Esophagus squamous epithelium (tissue), 4 donors: ENCODE measurements at regions not wholly inside any gene's neighbourhood (a gene's known extent, or its start where the extent isn't known, plus 50 kb on each side); places are given as distances from the start of the nearest gene placed in this dataset.

Source experiments
- POLR2A ChIP-seq, 4 donors: fragments of 450-650 bp; IDR thresholded peaks; one replicate each; pipeline ENCODE4 v1.6.1; 2017; ENCODE audit warnings: antibody characterized with exemption in 4 of 4, mild to moderate bottlenecking in 4 of 4, moderate library complexity in 3 of 4
- TF ChIP-seq, protein P1 (sequence below), 6 experiments: fragments of 450-650 bp in 4 of 6; fragments of 200-600 bp in 2 of 6; sonication (generic) in 2 of 6; IDR thresholded peaks; one replicate each; pipeline ENCODE4 v1.5.1; 2016 to 2019; ENCODE audit warnings: antibody characterized with exemption in 6 of 6, mild to moderate bottlenecking in 4 of 6, moderate library complexity in 4 of 6

DNA sequence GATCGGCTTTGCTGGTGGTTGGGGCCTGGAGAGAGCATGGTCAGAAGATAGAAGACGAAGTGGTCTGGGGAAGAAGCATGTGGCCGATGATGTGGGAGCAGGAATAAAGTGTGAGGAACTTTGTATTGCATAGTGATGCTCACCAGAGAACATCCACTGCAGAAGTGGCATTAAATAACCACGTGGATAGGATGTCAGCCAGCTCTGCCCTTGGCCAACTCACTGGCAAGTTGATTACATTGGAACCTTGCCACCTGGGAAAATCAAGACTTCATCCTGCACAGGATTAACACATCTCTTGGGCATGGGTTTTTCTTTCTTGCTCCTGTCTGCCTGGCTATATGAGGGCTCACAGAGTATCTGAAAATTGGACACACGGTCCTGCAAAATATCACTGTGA lies 217.4 kb downstream of the DMRT2 start:
- TF ChIP-seq, protein P1, sequence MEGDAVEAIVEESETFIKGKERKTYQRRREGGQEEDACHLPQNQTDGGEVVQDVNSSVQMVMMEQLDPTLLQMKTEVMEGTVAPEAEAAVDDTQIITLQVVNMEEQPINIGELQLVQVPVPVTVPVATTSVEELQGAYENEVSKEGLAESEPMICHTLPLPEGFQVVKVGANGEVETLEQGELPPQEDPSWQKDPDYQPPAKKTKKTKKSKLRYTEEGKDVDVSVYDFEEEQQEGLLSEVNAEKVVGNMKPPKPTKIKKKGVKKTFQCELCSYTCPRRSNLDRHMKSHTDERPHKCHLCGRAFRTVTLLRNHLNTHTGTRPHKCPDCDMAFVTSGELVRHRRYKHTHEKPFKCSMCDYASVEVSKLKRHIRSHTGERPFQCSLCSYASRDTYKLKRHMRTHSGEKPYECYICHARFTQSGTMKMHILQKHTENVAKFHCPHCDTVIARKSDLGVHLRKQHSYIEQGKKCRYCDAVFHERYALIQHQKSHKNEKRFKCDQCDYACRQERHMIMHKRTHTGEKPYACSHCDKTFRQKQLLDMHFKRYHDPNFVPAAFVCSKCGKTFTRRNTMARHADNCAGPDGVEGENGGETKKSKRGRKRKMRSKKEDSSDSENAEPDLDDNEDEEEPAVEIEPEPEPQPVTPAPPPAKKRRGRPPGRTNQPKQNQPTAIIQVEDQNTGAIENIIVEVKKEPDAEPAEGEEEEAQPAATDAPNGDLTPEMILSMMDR (IDR thresholded peaks at IDR 0.05), result no peak
- no peak for TF ChIP-seq POLR2A (IDR thresholded peaks at IDR 0.05)
